Colon (tissue), 2 donors: ENCODE measurements at regions not wholly inside any gene's neighbourhood (a gene's known extent, or its start where the extent isn't known, plus 50 kb on each side); places are given as distances from the start of the nearest gene placed in this dataset.
A peak's percentile ranks its signal among the peaks of the same experiment; 100 is the strongest.

Source experiments
- FAIRE-seq: peaks from 2 replicates; lab custom pipeline; 2012; peaks lifted over from hg19 to GRCh38; lab: Jason Lieb, UNC
- donor health status: control.
- donor health status: control.

DNA sequence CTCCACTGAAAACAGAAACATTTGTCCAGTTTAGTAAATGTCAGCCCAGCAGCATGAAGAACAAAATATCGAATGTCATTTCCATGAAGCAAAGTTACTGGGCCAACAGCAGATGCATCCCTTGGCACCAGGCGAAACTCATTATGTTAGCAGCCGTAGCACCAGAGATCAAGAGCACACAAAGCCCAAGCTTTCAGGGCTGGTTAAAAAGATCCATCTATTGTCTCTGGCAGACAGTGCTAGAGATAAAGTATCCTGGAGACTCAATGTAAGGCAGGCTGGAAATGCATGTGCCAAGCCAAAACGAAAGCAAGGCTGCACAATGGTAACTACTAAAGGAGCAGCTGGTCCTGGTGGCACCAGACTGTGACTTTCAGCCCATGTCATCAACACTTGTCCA is 120.3 kb upstream of the PLEKHG7 start:
- no peak for FAIRE-seq

DNA sequence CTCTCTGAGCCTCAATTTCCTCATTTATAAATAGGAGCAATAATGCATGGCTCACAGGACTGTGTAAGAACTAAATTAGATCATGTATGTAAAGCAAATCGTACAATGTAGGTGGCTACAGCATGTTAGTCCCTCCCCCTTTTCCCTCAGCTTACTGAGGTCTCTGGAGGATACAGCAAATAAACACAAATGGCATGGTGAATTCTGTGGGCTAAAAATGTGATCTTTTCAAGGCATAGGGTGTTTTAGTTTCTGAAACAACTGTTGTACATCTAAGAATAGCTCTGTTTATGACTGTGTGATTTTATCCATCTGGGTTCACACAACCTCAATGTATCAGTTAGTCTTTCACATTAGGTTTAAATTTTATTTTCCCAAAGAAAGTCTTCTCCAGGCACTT is 121.2 kb upstream of the PLEKHG7 start:
- FAIRE-seq, result no peak

DNA sequence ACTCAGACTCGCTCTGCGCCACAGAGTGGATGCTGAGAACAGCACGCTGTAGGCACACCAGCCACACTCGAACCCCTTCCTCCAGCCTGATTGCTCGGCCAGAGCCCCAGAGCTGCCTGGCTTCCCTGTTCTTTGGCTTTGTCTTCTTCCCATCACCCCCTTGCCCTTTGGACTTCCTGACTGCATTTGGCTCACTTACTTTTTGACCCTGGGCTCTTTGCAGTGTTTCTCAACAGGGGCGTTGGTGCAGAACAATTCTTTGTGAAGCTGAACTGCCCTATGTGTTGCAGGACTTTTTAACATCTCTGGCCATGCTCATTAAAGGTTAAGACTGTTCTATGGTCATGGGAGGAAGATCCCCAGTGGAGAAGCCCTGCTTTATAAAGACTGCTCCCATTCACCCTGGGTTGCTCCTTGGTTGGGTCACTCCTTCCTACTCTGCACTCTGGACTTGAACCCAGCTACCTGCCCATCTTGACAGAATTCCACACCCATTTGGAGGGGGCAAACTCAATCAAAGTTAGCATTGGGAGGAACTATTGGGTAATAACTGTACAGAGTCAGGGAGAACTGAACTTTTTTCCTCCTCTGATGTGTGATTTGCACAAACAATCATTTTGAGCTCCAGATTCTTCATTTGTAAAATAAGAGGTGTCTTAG is 127.7 kb upstream of the PLEKHG7 start:
- no peak for FAIRE-seq

DNA sequence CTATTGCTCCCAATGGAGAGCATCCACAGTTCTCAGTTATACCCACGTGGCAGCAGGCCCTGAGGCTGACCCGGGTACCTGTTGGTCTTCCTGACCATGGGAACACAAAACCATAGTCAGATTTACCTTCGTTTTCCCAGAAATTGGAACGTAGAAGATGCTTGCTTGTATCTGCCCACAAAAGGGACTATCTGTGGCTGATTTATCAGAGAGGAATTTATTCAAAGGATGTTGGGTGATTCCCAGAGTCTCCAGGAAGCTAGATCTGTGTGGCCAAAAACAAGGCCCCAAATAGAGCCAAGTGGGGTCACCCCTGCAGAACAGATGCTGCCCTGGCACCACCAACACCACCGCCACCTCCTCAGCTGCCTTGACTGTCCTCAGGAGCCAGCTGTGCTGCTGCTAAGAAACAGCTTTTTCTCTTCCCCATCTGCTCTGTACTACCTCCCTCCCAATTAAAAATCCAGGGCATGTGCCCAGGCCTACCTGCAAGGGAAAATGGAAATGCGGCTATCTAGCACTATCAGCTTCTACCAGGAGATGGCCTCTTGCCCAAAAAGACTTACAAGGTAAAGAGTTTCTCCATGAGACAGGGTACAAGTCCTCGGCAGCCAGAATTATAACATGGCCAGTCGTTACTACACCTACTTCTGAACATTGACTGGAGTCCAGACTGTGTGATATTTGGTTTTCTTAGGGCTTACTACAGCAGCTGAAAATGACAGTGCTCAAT is 128.6 kb upstream of the PLEKHG7 start:
- no peak for FAIRE-seq

DNA sequence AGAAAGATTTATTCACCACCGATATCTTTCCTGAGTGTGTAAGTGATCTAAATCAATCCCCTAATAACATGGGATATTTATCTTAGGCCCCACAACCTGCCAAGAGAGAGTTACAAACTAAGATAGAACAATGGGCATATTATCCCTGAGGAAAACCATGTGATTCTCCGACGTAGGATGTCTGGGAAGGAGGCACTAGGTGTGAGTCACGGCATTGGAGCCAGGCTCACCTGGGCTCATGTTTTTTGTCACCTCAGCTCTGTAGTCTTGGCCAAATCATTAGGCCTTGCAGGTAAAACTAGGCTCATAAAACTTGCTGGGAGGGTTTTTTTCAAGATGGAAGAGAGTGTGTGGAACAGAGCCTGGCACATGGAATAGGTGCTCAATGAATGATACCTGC is 129.7 kb upstream of the PLEKHG7 start:
- FAIRE-seq, result no peak

DNA sequence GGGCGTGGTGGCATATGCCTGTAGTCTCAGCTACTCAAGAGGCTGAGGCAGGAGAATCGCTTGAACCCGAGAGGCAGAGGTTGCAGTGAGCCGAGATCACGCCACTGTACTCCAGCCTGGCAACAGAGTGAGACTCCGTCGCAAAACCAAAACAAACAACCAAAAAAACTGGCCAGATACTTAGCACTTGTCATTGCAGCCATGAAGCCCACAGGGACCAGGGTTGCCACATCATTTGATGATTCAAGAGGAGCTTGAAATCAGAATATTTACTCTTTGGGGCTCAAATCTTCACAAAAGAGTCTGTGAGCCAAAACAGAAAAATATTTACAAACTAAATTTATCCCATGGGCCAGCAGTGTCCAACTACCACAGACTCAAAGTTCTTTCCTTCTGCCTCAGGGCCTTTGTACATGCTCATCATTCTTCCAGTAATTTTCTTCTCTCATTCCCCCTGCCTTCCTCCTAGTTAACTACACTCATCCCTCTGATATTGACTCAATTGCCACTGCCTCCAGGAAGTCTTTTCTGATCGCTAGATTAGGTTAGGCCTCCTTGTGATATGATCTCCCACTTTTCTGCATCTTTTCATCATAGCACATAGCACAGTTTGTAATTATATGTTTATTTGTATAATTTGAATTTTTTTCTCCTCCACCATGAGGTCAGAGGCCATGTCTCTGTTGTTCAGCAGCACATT is 130.8 kb upstream of the PLEKHG7 start:
- no peak for FAIRE-seq

DNA sequence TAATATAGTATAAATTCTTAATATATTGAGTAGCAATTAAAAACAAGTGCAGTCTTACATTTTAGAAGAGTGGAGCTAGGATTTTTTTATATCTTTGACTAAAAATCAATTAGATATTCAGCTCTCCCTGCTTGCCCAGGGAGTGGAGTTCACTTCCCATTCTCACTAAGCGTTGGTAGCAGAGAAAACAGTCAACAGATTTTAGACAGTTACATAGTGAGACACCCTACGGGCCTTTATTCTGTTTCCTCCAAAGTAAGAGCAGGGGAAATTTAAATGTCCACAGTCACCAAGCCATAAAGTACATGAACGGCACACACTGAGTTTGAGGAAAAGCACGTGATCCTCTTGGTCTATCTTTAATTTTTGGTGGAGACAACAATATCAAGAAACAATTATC is 131.6 kb upstream of the PLEKHG7 start:
- no peak for FAIRE-seq

DNA sequence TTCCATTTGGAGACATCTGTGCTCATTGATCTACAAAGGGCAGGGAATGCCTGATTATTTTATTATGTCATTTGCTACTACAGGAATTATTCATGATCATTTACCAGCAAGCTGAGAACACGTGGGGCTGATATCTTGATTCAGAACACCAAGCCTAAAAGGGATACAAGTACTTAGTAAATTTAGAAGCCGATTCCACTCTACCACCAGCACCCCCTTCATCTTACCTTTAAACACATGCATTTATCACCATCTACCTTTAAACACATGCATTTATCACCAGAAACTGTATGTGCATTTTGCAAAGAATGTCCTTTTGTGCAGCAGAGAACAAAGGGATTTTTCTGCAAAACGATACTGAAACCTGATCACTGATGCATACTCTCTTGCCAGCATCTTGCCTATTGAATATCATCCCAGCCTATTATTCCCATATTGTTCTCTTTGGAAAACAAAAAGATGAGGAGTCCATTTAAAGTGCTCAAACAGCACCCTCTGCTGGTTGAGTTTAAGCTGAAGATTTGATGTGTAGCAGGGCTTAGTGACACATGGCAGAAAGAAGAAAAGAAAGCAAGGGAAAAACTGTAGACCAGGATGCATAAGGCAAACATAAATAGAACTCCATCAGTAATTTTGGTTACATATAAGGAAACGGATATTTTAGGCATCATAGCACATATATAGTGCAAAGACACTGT is 132.6 kb upstream of the PLEKHG7 start:
- peak; percentile 77 for FAIRE-seq

DNA sequence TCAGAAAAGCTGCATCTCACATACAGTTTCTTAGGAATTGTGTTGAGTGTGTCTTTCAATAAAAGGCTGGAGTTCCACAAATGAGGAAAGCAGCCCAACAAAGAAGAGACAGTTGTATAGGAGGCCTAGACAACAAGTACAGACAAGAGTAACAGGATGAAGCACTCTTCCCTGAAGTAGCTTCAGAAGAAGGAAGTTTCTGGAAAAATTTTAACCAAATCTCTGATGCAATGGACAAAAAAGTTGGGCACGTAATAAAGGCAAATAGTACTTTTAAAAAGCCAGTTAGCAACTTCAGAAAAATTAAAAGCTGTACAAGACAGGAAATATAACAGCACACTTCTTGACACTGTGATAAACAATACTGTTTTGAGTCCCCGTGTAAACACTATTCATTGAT is 134.1 kb upstream of the PLEKHG7 start:
- FAIRE-seq, result no peak

DNA sequence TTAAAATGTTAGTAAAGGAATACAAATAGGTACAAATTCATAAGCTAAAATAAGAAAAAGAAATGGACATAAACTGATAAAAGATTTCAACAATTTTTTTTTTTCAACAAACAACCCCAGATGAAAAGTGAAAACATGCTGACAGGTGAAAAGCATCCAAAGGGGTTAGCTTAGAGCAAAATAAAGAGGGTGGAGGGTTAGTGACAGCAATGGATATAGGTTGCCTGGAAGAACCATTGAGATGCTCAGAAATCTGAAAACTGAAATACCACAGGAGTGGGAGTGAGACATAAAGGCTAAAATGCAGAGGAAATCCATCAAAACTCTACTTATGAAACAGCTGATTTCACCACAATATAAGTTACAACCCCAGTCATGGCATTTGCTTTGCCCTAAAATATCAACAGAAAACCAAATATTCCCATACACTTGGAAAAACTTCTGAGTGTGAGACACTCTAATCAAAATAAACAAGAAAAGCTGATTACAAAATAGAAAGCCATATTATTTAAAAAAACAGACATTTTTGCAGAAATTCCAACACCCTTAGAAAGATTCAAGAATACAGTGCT is 136.3 kb upstream of the PLEKHG7 start:
- FAIRE-seq, result no peak

DNA sequence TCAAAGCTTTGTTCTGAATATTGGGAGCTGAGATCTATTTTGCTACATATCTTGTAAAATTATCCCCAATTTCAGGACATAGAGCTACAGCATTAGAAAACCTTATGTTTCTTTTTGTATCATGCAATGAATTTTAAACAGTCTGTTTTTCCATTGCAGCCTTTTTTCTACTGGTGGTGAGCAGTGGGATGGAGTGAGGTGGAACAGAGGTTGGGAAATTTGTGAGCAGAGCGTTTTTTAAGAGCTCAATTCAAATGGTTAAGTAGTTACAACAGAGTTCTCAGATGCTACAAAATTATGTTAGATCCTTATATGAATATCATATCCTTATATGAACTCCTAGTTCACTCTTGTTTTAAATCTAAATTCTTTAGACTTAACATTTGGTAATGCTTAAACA is 139.0 kb upstream of the PLEKHG7 start:
- FAIRE-seq, result no peak

DNA sequence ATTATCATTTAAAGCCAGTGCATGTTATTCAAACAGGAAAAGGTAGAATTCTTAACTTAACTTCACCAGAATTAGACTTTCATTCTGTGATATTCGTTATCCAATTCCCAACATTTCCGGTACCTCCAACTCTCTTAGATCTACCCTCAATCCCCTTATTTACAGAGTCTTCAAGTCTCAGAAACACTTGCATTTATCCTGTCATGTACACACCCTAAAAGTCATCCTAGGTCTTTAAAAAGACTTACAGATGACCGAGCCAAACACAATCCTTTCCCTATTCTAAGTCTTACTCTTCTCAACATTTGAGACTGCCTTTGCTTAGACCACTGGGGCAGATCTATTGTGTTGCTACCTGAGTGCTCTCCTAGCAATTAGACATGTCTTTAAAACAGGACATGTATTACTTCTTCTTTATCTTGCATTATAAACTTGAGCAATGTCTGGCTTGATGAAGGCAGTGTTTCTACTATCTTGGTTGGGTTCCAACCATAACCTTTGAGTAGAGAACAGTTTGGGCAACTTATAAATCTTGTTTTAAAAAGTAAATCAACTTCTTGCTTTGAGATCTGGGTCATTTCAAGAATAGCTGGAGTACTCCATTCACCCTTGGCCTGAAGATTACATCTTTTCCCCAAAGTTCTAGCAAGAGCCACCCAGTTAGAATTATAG is 140.6 kb upstream of the PLEKHG7 start:
- FAIRE-seq, result no peak

DNA sequence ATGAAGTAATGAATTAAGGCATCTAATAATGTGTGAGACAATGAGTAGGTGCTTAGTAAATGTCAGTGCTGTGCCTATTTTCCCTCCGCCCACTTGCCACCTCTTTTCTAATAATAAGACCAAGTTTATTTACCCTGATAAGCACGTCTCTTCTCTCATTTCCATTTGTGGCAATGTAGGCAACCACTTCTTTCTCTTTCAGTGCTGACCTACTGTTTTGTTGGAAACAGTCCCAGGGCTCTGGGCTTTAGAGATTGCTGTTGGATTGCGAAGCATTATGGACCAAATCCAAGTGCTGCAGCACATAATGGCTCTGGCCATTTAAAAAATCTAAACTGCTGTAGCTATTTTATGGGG is 141.3 kb upstream of the PLEKHG7 start:
- no peak for FAIRE-seq

DNA sequence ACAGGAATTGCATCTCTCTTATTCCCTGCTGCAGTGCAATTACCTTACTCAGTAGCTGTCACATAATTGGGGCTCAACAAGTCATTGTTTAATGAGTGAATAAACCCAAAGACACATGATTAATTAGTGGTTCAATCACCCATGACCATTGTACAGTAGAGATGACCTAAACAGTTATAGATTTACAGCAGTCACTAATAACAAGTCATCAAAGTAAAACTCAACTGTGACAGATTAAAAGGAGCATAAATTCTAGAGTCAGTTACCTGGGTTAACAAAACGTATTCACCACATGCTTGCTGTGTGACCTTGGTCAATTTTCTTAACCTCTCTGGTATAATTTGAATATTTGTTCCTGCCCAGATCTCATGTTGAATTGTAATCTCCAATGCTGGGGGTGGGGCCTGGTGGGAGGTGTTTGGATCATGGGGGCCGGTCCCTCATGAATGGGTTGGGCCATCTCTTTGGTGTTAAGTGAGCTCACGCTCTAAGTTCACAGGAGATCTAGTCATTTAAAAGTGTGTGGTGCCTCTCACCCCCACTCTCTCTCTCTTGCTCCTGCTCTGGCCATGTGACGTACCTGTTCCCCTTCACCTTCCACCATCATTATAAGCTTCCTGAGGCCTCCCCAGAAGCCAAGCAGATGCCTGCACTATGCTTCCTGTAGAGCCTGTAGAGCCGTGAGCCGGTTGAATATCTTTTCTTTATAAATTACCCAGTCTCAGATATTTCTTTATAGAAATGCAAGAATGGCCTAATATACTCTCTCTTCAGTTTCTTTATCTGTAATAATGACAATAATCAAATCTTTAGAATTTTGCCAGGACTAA is 141.9 kb upstream of the PLEKHG7 start:
- no peak for FAIRE-seq

DNA sequence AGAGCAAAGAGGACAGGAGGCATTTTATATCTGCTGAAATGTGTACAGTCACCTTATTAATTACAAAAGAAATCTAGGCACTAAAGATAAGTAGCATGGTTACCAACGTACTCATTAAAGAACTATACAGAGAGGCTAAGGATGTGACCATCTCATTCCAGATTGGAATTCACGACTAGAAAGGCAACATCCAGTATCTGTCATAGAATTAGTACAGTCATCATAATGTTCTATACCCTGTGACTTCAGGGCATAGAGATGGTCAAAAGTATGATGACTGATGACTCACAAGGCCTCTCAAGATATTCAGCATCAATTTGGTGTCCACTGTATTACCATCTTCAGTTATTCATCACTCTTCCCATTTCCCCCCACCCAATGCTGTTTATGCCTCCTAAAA is 144.0 kb upstream of the PLEKHG7 start:
- no peak for FAIRE-seq

DNA sequence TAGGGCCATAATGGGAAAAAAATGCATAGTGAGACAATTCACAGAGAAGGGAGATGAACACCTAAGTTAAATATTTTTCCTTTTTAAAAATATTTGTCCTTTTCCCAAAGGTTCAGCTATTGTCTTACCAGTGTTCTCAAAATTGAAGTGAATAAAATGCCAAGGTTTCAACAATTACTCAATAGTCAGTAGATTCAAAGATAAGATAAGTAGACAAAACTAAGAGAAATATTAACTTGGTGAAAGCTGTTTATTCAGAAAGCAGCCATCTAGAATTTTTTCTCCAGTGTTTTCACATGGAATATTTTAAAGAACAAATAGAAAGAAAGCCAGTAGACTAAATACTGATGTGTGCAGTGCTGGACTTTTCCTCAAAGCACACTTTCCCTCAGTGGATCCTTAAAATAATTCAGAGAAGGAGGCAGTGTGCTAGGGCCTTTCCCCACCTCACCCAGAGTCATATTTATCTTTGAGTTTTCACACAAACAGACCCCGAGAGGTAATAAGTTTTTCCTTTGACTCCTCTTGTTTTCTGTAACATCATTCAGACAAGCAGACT is 144.5 kb upstream of the PLEKHG7 start:
- FAIRE-seq, result no peak

DNA sequence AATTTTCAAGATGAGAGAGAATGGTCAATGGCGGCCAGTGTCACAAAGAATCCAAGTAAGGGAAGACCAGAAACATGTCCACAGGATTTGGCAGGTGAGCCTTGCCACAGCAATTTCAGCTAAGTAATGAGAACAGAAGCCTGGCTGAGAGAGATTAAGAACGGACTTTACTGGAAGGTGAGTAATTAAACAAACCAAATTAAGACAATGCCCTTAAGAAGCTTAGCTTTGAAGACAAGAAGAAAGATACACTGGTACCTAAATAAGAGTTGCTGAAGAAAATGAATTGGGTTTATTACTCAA is 145.4 kb upstream of the PLEKHG7 start:
- FAIRE-seq, result no peak

DNA sequence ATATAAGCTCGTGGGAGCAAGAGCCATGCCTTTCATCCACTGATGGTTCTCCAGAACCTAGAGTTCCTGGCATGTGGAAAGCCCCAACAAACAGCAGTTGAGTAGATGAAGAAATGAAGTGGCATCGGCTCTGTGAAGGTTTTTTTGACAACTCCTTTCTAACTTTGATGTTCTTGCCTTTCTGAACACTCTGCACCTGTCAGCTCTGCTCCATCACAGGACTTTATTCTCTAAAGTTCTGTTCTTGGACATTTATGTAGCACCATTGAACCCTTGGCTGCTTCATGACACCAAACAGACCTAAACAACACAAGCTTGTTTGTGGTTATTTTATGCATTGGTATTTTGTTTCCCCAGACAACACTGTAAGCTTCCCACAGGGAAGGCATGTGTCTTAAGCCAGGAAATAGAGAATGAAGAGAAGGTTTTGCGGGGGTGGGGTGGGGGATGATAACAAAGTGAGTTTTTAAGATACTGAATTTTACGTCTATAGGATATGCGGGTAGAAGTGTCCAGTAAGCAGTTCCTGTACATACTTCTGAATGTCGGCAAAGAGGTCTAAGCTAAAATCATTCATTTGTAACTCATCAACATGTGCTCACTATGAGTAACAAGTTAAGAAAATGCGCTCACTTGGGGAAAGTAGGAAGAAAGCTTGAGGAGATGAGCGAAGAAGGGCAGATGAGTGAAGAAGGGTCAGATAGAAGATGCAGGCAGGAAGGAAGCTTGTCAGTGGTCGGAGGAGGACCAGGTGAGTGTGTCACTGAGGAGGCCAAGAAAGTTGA is 146.0 kb upstream of the PLEKHG7 start:
- no peak for FAIRE-seq

DNA sequence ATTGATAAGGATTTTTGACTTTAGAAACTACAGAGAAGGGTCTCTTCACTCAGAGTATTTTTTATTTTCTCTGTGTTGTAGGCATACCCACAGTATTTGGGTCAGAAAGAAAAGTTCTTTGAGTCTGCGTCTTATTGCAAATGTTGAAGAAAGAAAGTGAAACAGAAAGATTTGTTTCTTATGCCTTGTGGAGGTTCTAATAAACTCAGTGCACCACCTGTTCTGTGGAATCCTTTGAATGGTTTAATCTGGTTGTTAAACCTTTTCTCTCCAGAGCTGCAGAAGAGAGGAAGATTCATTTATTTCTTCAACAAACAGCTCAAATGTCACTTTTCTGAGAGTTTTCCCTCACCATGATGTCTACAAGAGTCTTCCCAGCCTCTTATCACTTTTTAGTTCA is 146.6 kb upstream of the PLEKHG7 start:
- no peak for FAIRE-seq
